Right atrium auricular region (tissue), 2 donors: ENCODE measurements at regions not wholly inside any gene's neighbourhood (a gene's known extent, or its start where the extent isn't known, plus 50 kb on each side); places are given as distances from the start of the nearest gene placed in this dataset.

Experiments
- DNase-seq: peaks from one replicate; pipeline ENCODE4 v3.0.0-alpha.2; 2019; ENCODE audit warnings: low spot score
- H3K27ac ChIP-seq, 2 donors: fragments of 200-600 bp; sonication (generic); 1 replicate in 1 of 2; 2 replicates in 1 of 2; pipeline ENCODE4 v1.5.1; 2016 to 2019
- H3K27me3 ChIP-seq, 2 donors: fragments of 200-600 bp; sonication (generic); one replicate each; pipeline versions ENCODE4 v1.5.1 to v1.6.0; 2017 to 2019
- H3K36me3 ChIP-seq: fragments of 200-600 bp; sonication (generic); one replicate; pipeline ENCODE4 v1.5.1; 2016
- H3K4me1 ChIP-seq, 2 donors: fragments of 200-600 bp; sonication (generic); one replicate each; pipeline versions ENCODE4 v1.5.1 to v1.6.0; 2017 to 2019
- H3K4me3 ChIP-seq, 2 donors: fragments of 200-600 bp; sonication (generic); 1 replicate in 1 of 2; 2 replicates in 1 of 2; pipeline ENCODE4 v1.5.1; 2017 to 2019; ENCODE audit warnings: mild to moderate bottlenecking in 1 of 2, moderate library complexity in 1 of 2
- H3K9me3 ChIP-seq, 2 donors: fragments of 200-600 bp; sonication (generic); one replicate each; pipeline ENCODE4 v1.5.1; 2019
- CTCF ChIP-seq, 2 donors: fragments of 200-600 bp; sonication (generic); IDR thresholded peaks; one replicate each; pipeline ENCODE4 v1.5.1; 2019; ENCODE audit warnings: antibody characterized with exemption in 2 of 2

GRCh38 chr9:4933861-4934260 is 51.2 kb upstream of the JAK2 start:
- no peak overlapping the region for H3K4me3 ChIP-seq
- H3K27ac ChIP-seq, result no peak overlapping the region
- no peak for TF ChIP-seq CTCF (IDR thresholded peaks at IDR 0.05)
- no peak for DNase-seq
- no peaks in the 10 kb centered on the region for H3K27me3 ChIP-seq
- H3K4me1 ChIP-seq, result peaks cover 0 to 22% of the 10 kb centered on the region in 2 donors
- no peaks in the 10 kb centered on the region for H3K9me3 ChIP-seq
- H3K36me3 ChIP-seq, result no peaks in the 10 kb centered on the region

- no peaks in the 10 kb centered on the region for H3K9me3 ChIP-seq
- no peak overlapping the region for H3K4me3 ChIP-seq
- TF ChIP-seq CTCF (IDR thresholded peaks at IDR 0.05), result no peak
- H3K4me1 ChIP-seq, result peaks cover 0 to 22% of the 10 kb centered on the region in 2 donors
- no peaks in the 10 kb centered on the region for H3K27me3 ChIP-seq
- no peaks in the 10 kb centered on the region for H3K36me3 ChIP-seq
- DNase-seq, result no peak
- no peak overlapping the region for H3K27ac ChIP-seq
Observed at GRCh38 chr9:4935001-4935672, 49.9 kb upstream of the JAK2 start.
